ENCODE measurements at regions not wholly inside any gene's neighbourhood (a gene's known extent, or its start where the extent isn't known, plus 50 kb on each side); places are given as distances from the start of the nearest gene placed in this dataset.

DNA sequence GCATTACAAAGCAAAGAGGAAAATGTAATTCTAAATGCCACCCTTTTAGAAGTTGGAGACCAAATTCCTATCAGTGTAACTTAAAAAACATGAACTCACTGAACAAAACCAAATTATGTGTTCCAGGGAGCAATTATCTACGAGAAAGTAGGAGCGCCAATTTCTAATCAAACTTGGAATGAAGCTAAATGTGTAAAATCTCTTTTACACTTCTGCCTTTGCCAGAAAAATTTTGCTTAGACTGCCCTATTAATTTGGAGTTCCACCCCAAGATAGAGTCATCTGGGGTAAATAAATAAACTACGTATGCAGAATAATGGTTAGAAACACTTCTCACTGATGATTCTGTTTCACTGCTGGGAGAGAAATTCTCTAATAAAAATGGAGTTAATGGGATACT, 825.6 kb downstream of the MTRR start:
- no peak overlapping the region for H3K27ac ChIP-seq
- WGBS = 78% methylated on average over 3 of the region's 3 CpGs
- no peak for DNase-seq (ENCODE audit: low spot score)
- H3K4me1 ChIP-seq (replicated peaks) = no peaks in the 10 kb centered on the region
- intact Hi-C loops (cut with DNase I) = no loop called here
- H3K9me3 ChIP-seq = no peaks in the 10 kb centered on the region
- TF ChIP-seq, protein P1, sequence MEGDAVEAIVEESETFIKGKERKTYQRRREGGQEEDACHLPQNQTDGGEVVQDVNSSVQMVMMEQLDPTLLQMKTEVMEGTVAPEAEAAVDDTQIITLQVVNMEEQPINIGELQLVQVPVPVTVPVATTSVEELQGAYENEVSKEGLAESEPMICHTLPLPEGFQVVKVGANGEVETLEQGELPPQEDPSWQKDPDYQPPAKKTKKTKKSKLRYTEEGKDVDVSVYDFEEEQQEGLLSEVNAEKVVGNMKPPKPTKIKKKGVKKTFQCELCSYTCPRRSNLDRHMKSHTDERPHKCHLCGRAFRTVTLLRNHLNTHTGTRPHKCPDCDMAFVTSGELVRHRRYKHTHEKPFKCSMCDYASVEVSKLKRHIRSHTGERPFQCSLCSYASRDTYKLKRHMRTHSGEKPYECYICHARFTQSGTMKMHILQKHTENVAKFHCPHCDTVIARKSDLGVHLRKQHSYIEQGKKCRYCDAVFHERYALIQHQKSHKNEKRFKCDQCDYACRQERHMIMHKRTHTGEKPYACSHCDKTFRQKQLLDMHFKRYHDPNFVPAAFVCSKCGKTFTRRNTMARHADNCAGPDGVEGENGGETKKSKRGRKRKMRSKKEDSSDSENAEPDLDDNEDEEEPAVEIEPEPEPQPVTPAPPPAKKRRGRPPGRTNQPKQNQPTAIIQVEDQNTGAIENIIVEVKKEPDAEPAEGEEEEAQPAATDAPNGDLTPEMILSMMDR (IDR thresholded peaks at IDR 0.05) = no peak
- TF ChIP-seq POLR2AphosphoS5 (IDR thresholded peaks at IDR 0.05) (no peak), POLR2A (IDR thresholded peaks at IDR 0.05) (no peak)
- no peaks in the 10 kb centered on the region for H3K36me3 ChIP-seq
- H3K27me3 ChIP-seq (replicated peaks; ENCODE audit: insufficient read depth) = no peaks in the 10 kb centered on the region
- H3K4me3 ChIP-seq = no peak overlapping the region

DNA sequence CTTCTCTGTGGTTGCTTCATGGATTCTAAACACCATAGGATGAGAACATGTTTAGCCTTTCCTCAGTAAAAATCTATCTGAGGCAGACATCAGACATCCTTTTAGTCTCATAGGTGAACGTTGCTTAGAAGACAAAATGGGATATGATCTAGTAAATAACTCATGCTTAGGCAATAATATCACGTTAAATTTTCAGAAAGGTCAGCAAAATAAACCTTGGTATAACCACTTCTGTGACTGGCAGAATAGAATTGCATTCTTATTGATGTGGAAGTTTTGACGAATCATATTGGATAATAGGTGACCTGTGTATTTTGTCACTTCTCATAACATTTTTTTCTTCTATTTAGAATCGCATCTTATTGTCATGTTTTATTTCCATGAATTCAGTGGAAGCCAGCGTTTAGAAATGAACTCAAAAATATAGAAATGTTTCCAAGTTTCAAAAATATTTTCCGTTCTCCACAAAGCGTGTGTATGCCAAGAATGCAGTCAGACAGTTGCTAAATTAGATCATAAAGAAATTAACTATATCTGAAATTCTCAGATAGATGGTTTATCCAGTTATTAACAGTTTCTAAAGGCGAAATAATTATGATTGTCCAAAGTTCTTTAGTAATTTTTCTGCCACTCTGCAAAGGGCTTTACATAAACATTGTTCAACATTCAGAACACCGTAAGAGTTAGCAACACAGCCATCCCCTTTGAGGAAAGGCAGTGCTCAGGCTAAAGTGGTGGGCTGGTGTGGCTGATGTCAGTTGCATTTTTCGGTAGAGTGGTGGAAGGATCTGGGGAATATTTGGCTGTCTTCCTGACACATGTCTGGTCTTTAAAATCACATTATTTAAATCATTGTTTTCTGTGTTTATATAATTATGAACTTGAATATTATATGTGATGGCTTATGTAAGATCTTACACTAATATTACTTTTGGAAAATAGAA, 827.2 kb downstream of the MTRR start:
- no peak overlapping the region for H3K4me3 ChIP-seq
- no peaks in the 10 kb centered on the region for H3K9me3 ChIP-seq
- DNase-seq (ENCODE audit: low spot score) = no peak
- intact Hi-C loops (cut with DNase I) = no loop called here
- TF ChIP-seq, protein P1 (IDR thresholded peaks at IDR 0.05) = no peak
- no peak for TF ChIP-seq POLR2A (IDR thresholded peaks at IDR 0.05)
- TF ChIP-seq POLR2AphosphoS5 (IDR thresholded peaks at IDR 0.05) = no peak
- no peaks in the 10 kb centered on the region for H3K4me1 ChIP-seq (replicated peaks)
- no peak overlapping the region for H3K27ac ChIP-seq
- no peaks in the 10 kb centered on the region for H3K36me3 ChIP-seq
- H3K27me3 ChIP-seq (replicated peaks; ENCODE audit: insufficient read depth) = no peaks in the 10 kb centered on the region
- 65% methylated on average over 10 of the region's 10 CpGs for WGBS

DNA sequence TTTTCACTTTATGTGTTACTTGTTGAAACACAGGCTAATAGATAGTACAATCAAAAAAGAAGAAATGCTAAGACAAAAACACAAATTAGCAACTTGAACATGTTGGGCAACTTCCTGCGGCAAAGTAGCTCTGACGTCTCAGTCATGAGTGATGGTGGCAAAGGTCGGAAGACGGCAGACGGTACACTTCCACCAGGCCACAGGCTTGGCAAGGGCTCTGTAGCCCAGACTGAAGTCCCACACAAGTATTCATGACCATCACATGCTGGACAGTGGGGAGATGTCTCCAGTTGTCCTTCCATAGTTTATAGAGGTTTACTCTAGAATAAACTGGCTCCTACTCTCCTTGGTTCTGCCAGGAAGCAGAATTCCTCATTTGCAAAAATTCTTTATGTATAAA, 831.3 kb downstream of the MTRR start:
- H3K27ac ChIP-seq = no peak overlapping the region
- intact Hi-C loops (cut with DNase I) = no loop called here
- no peak for DNase-seq (ENCODE audit: low spot score)
- H3K27me3 ChIP-seq (replicated peaks; ENCODE audit: insufficient read depth) = no peaks in the 10 kb centered on the region
- no peak overlapping the region for H3K4me3 ChIP-seq
- no peaks in the 10 kb centered on the region for H3K36me3 ChIP-seq
- 88% methylated on average over 5 of the region's 5 CpGs for WGBS
- TF ChIP-seq POLR2AphosphoS5 (IDR thresholded peaks at IDR 0.05) (no peak), POLR2A (IDR thresholded peaks at IDR 0.05) (no peak)
- TF ChIP-seq, protein P1 (IDR thresholded peaks at IDR 0.05) = no peak
- H3K4me1 ChIP-seq (replicated peaks) = no peaks in the 10 kb centered on the region
- H3K9me3 ChIP-seq = no peaks in the 10 kb centered on the region

DNA sequence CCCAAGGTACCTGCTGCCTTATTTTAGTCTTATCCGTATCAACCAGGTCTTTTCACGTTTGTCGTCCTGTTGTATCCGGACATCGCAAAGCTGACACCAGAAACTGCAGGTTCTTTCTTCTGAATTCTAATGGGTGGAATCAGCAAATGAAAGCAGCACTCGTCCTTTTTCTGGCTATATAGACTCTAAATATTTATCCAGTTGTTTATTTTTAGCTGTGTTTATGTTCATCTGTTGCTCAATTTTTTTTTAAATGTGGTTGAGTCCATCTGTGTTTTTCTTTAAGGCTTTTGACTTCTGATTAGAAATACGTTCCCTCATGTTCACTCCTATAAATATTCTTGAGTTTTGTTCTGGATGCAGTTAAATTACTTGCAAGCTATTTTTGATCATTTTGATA, 831.7 kb downstream of the MTRR start:
- TF ChIP-seq, protein P1 (IDR thresholded peaks at IDR 0.05) = no peak
- TF ChIP-seq POLR2A (IDR thresholded peaks at IDR 0.05) (no peak), POLR2AphosphoS5 (IDR thresholded peaks at IDR 0.05) (no peak)
- 75% methylated on average over 7 of the region's 7 CpGs for WGBS
- intact Hi-C loops (cut with DNase I) = no loop called here
- Histone ChIP-seq H3K27ac (no peak overlapping the region), H3K4me1 (replicated peaks) (no peaks in the 10 kb centered on the region), H3K36me3 (no peaks in the 10 kb centered on the region), H3K4me3 (no peak overlapping the region), H3K9me3 (no peaks in the 10 kb centered on the region), H3K27me3 (replicated peaks; ENCODE audit: insufficient read depth) (no peaks in the 10 kb centered on the region)
- no peak for DNase-seq (ENCODE audit: low spot score)

DNA sequence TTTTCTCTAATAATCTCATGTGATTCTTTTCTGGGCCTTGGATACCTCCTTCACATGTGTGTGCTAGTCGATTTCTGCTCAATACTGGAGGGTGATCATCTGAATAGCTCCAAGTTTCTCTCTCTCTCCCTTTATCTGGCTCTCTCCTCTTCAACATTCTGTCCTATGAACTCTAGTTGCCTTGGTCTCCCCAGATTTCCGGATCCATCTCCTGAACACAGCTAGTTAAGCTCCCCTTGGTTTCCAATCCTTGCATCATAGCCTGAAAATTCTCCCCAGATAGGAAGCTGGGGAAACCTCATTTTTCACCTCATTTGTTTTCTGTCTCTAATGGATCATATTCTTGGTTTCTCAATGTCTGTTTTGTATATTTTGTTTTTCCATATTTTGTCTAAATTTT, 832.3 kb downstream of the MTRR start:
- TF ChIP-seq, protein P1 (IDR thresholded peaks at IDR 0.05) = no peak
- TF ChIP-seq POLR2AphosphoS5 (IDR thresholded peaks at IDR 0.05) (no peak), POLR2A (IDR thresholded peaks at IDR 0.05) (no peak)
- intact Hi-C loops (cut with DNase I) = no loop called here
- 98% methylated on average over 2 of the region's 2 CpGs for WGBS
- no peaks in the 10 kb centered on the region for H3K9me3 ChIP-seq
- no peak overlapping the region for H3K4me3 ChIP-seq
- no peaks in the 10 kb centered on the region for H3K4me1 ChIP-seq (replicated peaks)
- no peak overlapping the region for H3K27ac ChIP-seq
- DNase-seq (ENCODE audit: low spot score) = no peak
- H3K36me3 ChIP-seq = no peaks in the 10 kb centered on the region
- H3K27me3 ChIP-seq (replicated peaks; ENCODE audit: insufficient read depth) = no peaks in the 10 kb centered on the region
